Osteocyte (in vitro differentiated cells): ENCODE measurements at regions not wholly inside any gene's neighbourhood (a gene's known extent, or its start where the extent isn't known, plus 50 kb on each side); places are given as distances from the start of the nearest gene placed in this dataset.

Source experiments
- DNase-seq: peaks from one replicate; pipeline ENCODE4 v3.0.0; 2021; ENCODE audit warnings: mixed read lengths; ENCODE audit not compliant: unreplicated experiment; ENCODE audit errors: extremely low spot score
- H3K27ac Mint-ChIP-seq: one replicate; pipeline ENCODE4 v1.8.0; 2021; ENCODE audit warnings: mild to moderate bottlenecking, mixed read lengths; ENCODE audit not compliant: unreplicated experiment
- H3K27me3 Mint-ChIP-seq: one replicate; pipeline ENCODE4 v1.8.0; 2021; ENCODE audit warnings: mixed read lengths; ENCODE audit not compliant: unreplicated experiment
- H3K36me3 Mint-ChIP-seq: one replicate; pipeline ENCODE4 v1.8.0; 2021; ENCODE audit warnings: mixed read lengths; ENCODE audit not compliant: unreplicated experiment
- H3K4me1 Mint-ChIP-seq: one replicate; pipeline ENCODE4 v1.8.0; 2021; ENCODE audit warnings: mixed read lengths; ENCODE audit not compliant: unreplicated experiment
- H3K4me3 Mint-ChIP-seq: one replicate; pipeline ENCODE4 v1.8.0; 2021; ENCODE audit warnings: mild to moderate bottlenecking, moderate library complexity, mixed read lengths; ENCODE audit not compliant: unreplicated experiment
- H3K9me3 Mint-ChIP-seq: one replicate; pipeline ENCODE4 v1.8.0; 2021; ENCODE audit warnings: mixed read lengths; ENCODE audit not compliant: unreplicated experiment
- TF ChIP-seq, protein P1 (sequence below): fragments of 200-600 bp; sonication (generic); IDR thresholded peaks from 2 replicates; pipeline ENCODE4 v1.5.0; 2021; ENCODE audit warnings: antibody characterized with exemption, mild to moderate bottlenecking, moderate library complexity

DNA sequence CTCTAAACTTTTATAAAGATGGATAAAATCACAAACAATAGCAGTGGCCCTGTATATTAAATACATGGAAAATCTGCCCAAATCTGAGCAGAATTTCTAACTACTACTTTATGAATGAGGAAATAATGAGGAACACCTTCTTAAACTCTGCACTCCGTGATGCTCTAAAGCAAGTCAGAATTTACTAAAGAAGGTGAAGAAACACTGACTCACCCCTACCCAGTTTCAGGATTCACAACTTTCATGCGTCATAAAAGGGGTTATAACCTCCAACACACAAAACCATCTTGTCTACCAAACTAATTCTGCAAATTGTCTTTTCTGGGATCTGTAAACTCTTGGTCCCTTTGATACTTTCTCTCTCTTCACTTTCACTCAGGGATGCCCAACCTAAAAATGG, 561.1 kb upstream of the ACO1 start:
- no peak overlapping the region for H3K27ac Mint-ChIP-seq
- no peak for DNase-seq
- H3K4me3 Mint-ChIP-seq = no peak overlapping the region
- no peaks in the 10 kb centered on the region for H3K4me1 Mint-ChIP-seq
- TF ChIP-seq, protein P1, sequence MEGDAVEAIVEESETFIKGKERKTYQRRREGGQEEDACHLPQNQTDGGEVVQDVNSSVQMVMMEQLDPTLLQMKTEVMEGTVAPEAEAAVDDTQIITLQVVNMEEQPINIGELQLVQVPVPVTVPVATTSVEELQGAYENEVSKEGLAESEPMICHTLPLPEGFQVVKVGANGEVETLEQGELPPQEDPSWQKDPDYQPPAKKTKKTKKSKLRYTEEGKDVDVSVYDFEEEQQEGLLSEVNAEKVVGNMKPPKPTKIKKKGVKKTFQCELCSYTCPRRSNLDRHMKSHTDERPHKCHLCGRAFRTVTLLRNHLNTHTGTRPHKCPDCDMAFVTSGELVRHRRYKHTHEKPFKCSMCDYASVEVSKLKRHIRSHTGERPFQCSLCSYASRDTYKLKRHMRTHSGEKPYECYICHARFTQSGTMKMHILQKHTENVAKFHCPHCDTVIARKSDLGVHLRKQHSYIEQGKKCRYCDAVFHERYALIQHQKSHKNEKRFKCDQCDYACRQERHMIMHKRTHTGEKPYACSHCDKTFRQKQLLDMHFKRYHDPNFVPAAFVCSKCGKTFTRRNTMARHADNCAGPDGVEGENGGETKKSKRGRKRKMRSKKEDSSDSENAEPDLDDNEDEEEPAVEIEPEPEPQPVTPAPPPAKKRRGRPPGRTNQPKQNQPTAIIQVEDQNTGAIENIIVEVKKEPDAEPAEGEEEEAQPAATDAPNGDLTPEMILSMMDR = no peak
- H3K36me3 Mint-ChIP-seq = no peaks in the 10 kb centered on the region
- H3K9me3 Mint-ChIP-seq = no peaks in the 10 kb centered on the region
- peaks cover 9% of the 10 kb centered on the region for H3K27me3 Mint-ChIP-seq

DNA sequence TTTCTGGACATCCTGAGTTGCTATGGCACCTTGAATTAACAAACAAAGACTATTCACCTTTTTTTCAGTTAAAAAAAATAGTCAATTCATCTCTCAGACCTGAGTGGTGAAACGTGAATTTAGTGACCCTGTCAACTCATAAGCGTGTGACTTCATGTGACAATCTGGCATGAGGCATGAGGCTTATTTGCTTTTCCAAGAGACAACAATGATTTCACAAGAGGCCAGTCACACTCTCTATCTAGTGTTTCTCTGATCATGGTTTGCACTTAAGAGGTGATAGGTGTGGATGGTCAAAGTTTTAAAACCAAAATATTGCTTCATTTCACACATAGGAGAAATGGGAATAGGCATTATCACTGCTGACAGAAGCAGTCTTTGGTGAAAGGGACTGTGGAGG, 559.6 kb upstream of the ACO1 start:
- H3K27ac Mint-ChIP-seq = no peak overlapping the region
- TF ChIP-seq, protein P1 = no peak
- H3K9me3 Mint-ChIP-seq = no peaks in the 10 kb centered on the region

DNA sequence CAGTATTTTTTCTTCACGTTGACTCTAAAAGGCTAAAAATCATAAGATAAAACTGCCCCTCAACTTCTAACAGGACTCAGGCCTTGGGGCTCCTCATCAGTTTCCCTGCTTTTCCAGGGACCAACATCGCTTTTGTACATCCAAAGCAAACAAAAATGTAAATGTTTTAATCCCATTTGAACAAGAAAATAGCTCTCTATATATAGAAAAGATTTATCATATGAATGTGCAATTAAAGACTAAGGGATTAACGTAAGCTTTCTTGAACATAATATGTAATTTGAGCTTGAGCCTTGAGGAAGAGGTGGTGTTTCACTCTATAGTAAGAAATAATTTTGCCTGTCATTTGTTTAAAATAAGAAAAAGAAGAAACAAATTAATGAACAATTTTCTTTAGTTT, 547.2 kb upstream of the ACO1 start:
- no peaks in the 10 kb centered on the region for H3K4me1 Mint-ChIP-seq
- H3K27me3 Mint-ChIP-seq = peaks cover 7% of the 10 kb centered on the region
- H3K27ac Mint-ChIP-seq = no peak overlapping the region
- TF ChIP-seq, protein P1 = no peak
- DNase-seq = no peak
- no peak overlapping the region for H3K4me3 Mint-ChIP-seq
- no peaks in the 10 kb centered on the region for H3K9me3 Mint-ChIP-seq
- H3K36me3 Mint-ChIP-seq = no peaks in the 10 kb centered on the region

More for the DNA sequence above, 559.6 kb upstream of the ACO1 start:
- H3K4me1 Mint-ChIP-seq = no peaks in the 10 kb centered on the region
- DNase-seq = no peak
- peaks cover 9% of the 10 kb centered on the region for H3K27me3 Mint-ChIP-seq
- no peak overlapping the region for H3K4me3 Mint-ChIP-seq
- no peaks in the 10 kb centered on the region for H3K36me3 Mint-ChIP-seq

DNA sequence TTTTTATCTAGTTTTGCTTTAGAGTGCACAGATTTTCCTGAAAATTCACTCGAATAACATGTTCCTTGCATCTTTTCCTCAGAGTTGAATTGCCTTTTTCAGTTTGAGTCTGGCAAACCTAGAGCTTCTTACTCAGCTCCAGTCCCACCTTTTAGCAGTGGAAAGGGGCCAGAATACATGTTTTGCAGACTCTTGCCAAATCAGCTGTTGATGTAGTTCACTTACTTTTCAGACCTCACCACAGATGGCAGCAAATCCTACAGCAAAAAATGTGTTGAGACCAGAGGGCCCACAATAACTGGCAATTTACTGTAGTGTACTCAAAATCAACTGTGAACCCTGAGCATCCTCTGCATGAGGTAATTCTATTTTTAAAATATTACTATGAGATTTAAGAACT, 545.2 kb upstream of the ACO1 start:
- H3K27me3 Mint-ChIP-seq = peaks cover 7% of the 10 kb centered on the region
- TF ChIP-seq, protein P1 = no peak
- DNase-seq = no peak
- H3K27ac Mint-ChIP-seq = no peak overlapping the region
- no peaks in the 10 kb centered on the region for H3K9me3 Mint-ChIP-seq
- no peaks in the 10 kb centered on the region for H3K36me3 Mint-ChIP-seq
- H3K4me3 Mint-ChIP-seq = no peak overlapping the region
- no peaks in the 10 kb centered on the region for H3K4me1 Mint-ChIP-seq

DNA sequence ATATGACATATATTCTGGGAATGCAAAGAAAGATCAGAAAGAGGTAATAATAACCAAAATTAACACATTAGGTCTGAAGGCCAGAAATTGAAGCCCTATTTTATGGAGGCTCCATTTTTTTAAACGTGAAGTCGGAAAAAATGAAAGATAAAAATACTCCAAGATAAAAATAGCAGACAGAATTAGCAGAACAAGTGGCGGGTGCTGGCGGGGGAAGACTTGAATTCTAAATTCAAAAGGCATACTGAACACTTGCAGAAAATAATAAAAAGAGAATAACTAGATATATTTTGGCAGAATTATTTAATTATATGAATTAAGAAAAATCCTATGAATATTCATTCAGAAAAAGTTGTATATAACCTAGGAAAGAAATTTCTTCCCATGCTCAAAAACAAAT, 543.7 kb upstream of the ACO1 start:
- no peaks in the 10 kb centered on the region for H3K9me3 Mint-ChIP-seq
- H3K27ac Mint-ChIP-seq = no peak overlapping the region
- DNase-seq = no peak
- H3K4me3 Mint-ChIP-seq = no peak overlapping the region
- no peaks in the 10 kb centered on the region for H3K4me1 Mint-ChIP-seq
- peaks cover 7% of the 10 kb centered on the region for H3K27me3 Mint-ChIP-seq
- no peaks in the 10 kb centered on the region for H3K36me3 Mint-ChIP-seq
- TF ChIP-seq, protein P1 = no peak
